ENCODE measurements at regions not wholly inside any gene's neighbourhood (a gene's known extent, or its start where the extent isn't known, plus 50 kb on each side); places are given as distances from the start of the nearest gene placed in this dataset.

DNA sequence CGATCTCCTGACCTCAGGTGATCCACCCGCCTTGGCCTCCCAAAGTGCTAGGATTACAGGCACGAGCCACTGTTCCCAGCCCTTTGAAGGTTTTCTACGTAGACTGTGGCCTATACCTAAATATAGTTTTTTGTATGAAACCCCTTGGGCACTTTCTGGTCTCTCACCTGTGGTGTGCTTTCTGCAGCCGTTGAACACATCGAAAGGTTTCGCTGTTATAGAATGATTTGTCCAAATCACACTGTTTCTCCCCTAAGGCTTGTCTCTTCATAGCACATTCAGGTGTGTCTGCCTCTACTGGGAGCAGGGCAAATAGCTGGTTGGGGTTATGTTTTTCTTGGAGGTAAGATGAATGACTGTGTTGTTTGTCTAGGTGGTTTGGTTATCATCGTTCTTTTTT lies 597.9 kb downstream of the RNF144B start:
- H3K36me3 Mint-ChIP-seq (ENCODE audit: low read depth): no peaks in the 10 kb centered on the region
- peaks cover 10% of the 10 kb centered on the region for H3K4me1 Mint-ChIP-seq
- H3K27me3 Mint-ChIP-seq (ENCODE audit: low read depth): no peaks in the 10 kb centered on the region
- H3K27ac Mint-ChIP-seq: no peak overlapping the region
- no peak overlapping the region for H3K4me3 Mint-ChIP-seq
- no peak for TF ChIP-seq CTCF (IDR thresholded peaks at IDR 0.05; ENCODE audit: unreplicated experiment in 3 of 3)
- no peaks in the 10 kb centered on the region for H3K9me3 Mint-ChIP-seq

- TF ChIP-seq CTCF (IDR thresholded peaks at IDR 0.05; ENCODE audit: unreplicated experiment in 3 of 3): no peak
- Mint-ChIP-seq H3K4me1 (peaks cover 19% of the 10 kb centered on the region), H3K36me3 (ENCODE audit: low read depth) (no peaks in the 10 kb centered on the region)
Measured at GRCh38 chr6:18985996-18986395, 598.8 kb downstream of the RNF144B start.

DNA sequence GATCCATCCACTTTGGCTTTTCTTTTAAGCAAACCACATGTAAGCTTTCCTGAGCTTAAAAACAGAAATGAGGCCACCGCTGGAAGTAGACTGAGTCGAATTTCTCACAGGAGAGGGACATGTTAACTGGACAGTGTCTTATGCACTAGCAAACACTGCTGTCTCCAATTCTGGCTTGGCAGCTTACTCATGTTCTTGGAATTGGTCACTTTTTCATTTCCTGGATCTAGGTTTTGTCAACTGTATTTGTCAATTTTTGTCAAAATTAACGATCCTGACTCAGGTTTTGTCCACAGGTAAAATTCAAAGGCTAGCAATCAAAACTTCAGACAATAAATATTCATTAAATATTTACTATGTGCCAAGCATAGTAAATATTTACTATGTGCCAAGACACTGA lies 601.5 kb downstream of the RNF144B start:
- H3K27ac Mint-ChIP-seq: no peak overlapping the region
- H3K4me1 Mint-ChIP-seq: peaks cover 25% of the 10 kb centered on the region
- H3K27me3 Mint-ChIP-seq (ENCODE audit: low read depth): no peaks in the 10 kb centered on the region
- no peaks in the 10 kb centered on the region for H3K9me3 Mint-ChIP-seq
- no peak for TF ChIP-seq CTCF (IDR thresholded peaks at IDR 0.05; ENCODE audit: unreplicated experiment in 3 of 3)
- no peak overlapping the region for H3K4me3 Mint-ChIP-seq
- H3K36me3 Mint-ChIP-seq (ENCODE audit: low read depth): no peaks in the 10 kb centered on the region

More at GRCh38 chr6:18985996-18986395, 598.8 kb downstream of the RNF144B start:
- Mint-ChIP-seq H3K9me3 (no peaks in the 10 kb centered on the region), H3K4me3 (no peak overlapping the region), H3K27me3 (ENCODE audit: low read depth) (no peaks in the 10 kb centered on the region), H3K27ac (peak overlapping the region in 2 of 3 experiments; percentile 12 to 33)

GRCh38 chr6:18990059-18990978 lies 603.2 kb downstream of the RNF144B start:
- peaks cover 7% of the 10 kb centered on the region for H3K9me3 Mint-ChIP-seq
- peak; percentile 52 to 86 (median 68) for TF ChIP-seq CTCF (IDR thresholded peaks at IDR 0.05; ENCODE audit: unreplicated experiment in 3 of 3)
- H3K4me1 Mint-ChIP-seq: peaks cover 25% of the 10 kb centered on the region
- peak overlapping the region; percentile 55 to 82 (median 56) for H3K4me3 Mint-ChIP-seq
- peak overlapping the region; percentile 70 to 84 (median 71) for H3K27ac Mint-ChIP-seq
- H3K36me3 Mint-ChIP-seq (ENCODE audit: low read depth): no peaks in the 10 kb centered on the region
- no peaks in the 10 kb centered on the region for H3K27me3 Mint-ChIP-seq (ENCODE audit: low read depth)

- peak; percentile 43 to 63 (median 45) for TF ChIP-seq CTCF (IDR thresholded peaks at IDR 0.05; ENCODE audit: unreplicated experiment in 3 of 3)
- H3K27ac Mint-ChIP-seq: peak overlapping the region in 1 of 3 experiments; percentile 11
- no peak overlapping the region for H3K4me3 Mint-ChIP-seq
- peaks cover 26% of the 10 kb centered on the region for H3K9me3 Mint-ChIP-seq
- peaks cover 6% of the 10 kb centered on the region for H3K36me3 Mint-ChIP-seq (ENCODE audit: low read depth)
- H3K27me3 Mint-ChIP-seq (ENCODE audit: low read depth): peaks cover 5% of the 10 kb centered on the region
- no peaks in the 10 kb centered on the region for H3K4me1 Mint-ChIP-seq
Measured at GRCh38 chr6:18997375-18997826, 610.3 kb downstream of the RNF144B start.

All from nephron (organoid).